AG04450 (cell line): ENCODE measurements at regions not wholly inside any gene's neighbourhood (a gene's known extent, or its start where the extent isn't known, plus 50 kb on each side); places are given as distances from the start of the nearest gene placed in this dataset.

Source experiments
- CTCF ChIA-PET: fragments of 300-600, 350-600 bp; formaldehyde crosslinking; extraction: SDS; loops from one replicate; lab custom pipeline; 2022; ENCODE audit warnings: antibody characterized with exemption, inconsistent platforms; lab: Charles Lee
- POLR2A ChIA-PET: fragments of 350-600 bp; formaldehyde crosslinking; extraction: SDS; loops from one replicate; lab custom pipeline; 2021; ENCODE audit warnings: antibody characterized with exemption, inconsistent platforms; lab: Yijun Ruan, JAX
- DNase-seq: peaks from one replicate; pipeline ENCODE4 v3.0.0-alpha.2; 2011; ENCODE audit warnings: low read depth, low spot score
- H3K27ac ChIP-seq: one replicate; pipeline ENCODE4 v1.5.1; 2012; ENCODE audit warnings: low read depth, low read length, control low read depth
- H3K27me3 ChIP-seq: one replicate; pipeline ENCODE4 v1.6.0; 2012; ENCODE audit warnings: low read length; ENCODE audit not compliant: control insufficient read depth, insufficient read depth
- H3K4me3 ChIP-seq: 2 replicates; pipeline ENCODE4 v1.5.1; 2011; ENCODE audit warnings: mild to moderate bottlenecking, low read depth, low read length, control low read depth
- H3K9me3 ChIP-seq: 2 replicates; pipeline ENCODE4 v1.5.1; 2012; ENCODE audit warnings: low read length; ENCODE audit not compliant: control insufficient read depth, insufficient read depth
- CTCF ChIP-seq: IDR thresholded peaks from 2 replicates; pipeline ENCODE4 v1.5.1; 2011; ENCODE audit warnings: low read depth, low read length, control low read depth, inconsistent platforms

- Histone ChIP-seq H3K9me3 (peaks cover 88% of the 10 kb centered on the region), H3K27ac (no peak overlapping the region), H3K4me3 (no peak overlapping the region), H3K27me3 (no peaks in the 10 kb centered on the region)
- no peak for TF ChIP-seq CTCF
- POLR2A ChIA-PET = no interaction called here
- CTCF ChIA-PET = no interaction called here
- DNase-seq = no peak
Measured at GRCh38 chr1:2948751-2949680, 72.3 kb upstream of the ACTRT2 start.

GRCh38 chr1:2949966-2950925, 71.0 kb upstream of the ACTRT2 start:
- H3K27me3 ChIP-seq = no peaks in the 10 kb centered on the region
- H3K9me3 ChIP-seq = peaks cover 82% of the 10 kb centered on the region
- no peak for DNase-seq
- ChIA-PET POLR2A (no interaction called here), CTCF (no interaction called here)
- H3K4me3 ChIP-seq = no peak overlapping the region
- no peak overlapping the region for H3K27ac ChIP-seq
- TF ChIP-seq CTCF = no peak

GRCh38 chr1:2950926-2951305, 70.4 kb upstream of the ACTRT2 start:
- CTCF ChIA-PET = no interaction called here
- no peak for DNase-seq

GRCh38 chr1:2951856-2952255, 69.4 kb upstream of the ACTRT2 start:
- TF ChIP-seq CTCF = no peak
- ChIA-PET POLR2A (no interaction called here), CTCF (no interaction called here)
- Histone ChIP-seq H3K27me3 (no peaks in the 10 kb centered on the region), H3K4me3 (no peak overlapping the region), H3K9me3 (peaks cover 71% of the 10 kb centered on the region), H3K27ac (no peak overlapping the region)
- DNase-seq = no peak

More at GRCh38 chr1:2950926-2951305, 70.4 kb upstream of the ACTRT2 start:
- POLR2A ChIA-PET = no interaction called here
- H3K9me3 ChIP-seq = peaks cover 81% of the 10 kb centered on the region
- H3K27ac ChIP-seq = no peak overlapping the region
- TF ChIP-seq CTCF = no peak
- no peaks in the 10 kb centered on the region for H3K27me3 ChIP-seq
- H3K4me3 ChIP-seq = no peak overlapping the region
